Suppressor macrophage treated with lipopolysaccharide for 1 hour (primary cell): ENCODE measurements at regions not wholly inside any gene's neighbourhood (a gene's known extent, or its start where the extent isn't known, plus 50 kb on each side); places are given as distances from the start of the nearest gene placed in this dataset.

ENCODE experiments used
- DNase-seq, 3 donors: peaks; one replicate each; pipeline ENCODE4 v3.0.0-alpha.2; 2020 to 2022

DNA sequence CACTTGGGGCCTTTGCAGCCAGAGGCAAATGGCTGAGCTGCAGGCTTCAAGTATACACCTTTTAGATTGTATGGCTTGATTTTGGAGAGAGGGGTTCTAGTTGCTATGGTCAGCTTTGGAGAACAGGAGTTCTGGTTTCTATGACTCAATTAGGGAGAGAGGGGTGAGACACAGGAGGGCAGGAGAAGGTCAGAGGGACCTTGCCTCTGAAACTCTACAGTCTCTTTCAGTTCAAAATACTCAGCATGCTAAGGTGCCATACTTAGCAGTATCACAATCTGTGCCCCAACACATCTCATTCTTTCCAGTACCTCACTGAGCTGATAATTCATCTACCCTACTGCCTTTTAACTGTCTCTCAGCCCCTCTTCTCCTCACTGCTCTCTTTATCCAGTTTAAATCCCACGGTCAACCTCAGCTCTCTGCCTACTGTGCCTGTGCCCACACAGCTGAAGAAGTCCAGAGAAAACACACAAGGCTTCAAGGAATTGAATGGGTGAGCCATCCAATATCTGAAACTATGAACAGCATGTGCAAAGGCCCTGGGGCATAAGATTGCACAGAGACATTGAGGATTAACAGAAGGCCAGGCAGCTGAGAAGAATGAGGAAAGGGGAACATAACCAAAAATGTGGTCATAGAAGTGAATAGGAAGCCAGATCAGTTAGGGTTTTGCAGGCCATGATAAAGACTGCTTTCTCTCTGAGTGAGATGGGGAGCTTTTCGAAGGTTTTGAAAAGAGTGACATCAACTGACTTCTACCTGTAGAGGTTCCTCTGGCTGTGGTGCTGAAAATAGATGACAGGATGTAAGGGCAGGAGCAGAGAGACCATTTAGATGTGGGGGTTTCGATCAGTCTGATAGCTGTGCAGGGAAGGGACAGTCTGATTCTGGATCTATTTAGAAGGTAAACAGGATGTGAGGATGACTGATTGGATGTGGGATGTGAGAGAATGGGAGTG is 54.5 kb upstream of the C3orf80 start:
- DNase-seq, result no peak

DNA sequence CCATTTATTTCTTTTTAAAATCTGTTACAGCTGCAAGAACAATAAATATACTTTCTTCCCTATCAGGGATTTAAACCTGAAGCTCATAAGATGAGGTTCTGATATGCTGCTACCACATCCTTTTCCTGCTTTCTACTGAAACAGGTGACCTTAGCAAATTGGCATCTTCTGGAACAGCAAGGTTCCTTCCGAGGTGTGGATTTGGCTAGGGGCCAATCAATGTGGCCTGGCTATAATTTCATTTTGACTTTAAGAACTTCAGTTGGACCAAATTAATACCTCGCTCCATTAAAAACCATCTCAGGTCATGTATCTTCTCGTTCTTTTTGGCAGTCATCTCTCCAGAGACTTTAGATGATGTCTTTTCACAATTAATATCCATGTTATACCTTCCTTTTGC is 53.4 kb upstream of the C3orf80 start:
- DNase-seq, result no peak

DNA sequence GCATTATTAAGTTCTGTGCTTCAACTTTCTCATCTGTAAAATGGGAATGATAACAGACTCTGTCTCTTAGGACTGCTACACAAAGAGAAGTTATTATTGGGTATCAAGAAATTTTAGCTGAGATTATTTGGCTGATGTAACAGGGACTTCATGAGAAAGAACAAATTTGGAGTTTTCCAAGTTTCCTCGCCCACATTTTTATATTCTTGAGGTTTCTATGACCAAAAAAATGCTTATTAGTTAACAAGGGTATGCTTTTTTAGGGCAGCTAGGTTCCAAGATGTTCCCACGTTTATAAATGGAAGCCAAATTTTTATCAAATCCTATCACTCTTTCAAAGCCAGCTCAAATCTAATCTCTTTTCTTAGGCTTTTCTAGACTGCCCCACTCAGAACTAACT is 50.6 kb upstream of the C3orf80 start:
- no peak for DNase-seq
